K562 (cell line): ENCODE measurements at regions not wholly inside any gene's neighbourhood (a gene's known extent, or its start where the extent isn't known, plus 50 kb on each side); places are given as distances from the start of the nearest gene placed in this dataset.

ENCODE experiments used
- ARHGAP35 ChIP-seq: fragments of 450-650 bp; IDR thresholded peaks from 2 replicates; pipeline ENCODE4 v1.6.1; 2018; ENCODE audit not compliant: partially characterized antibody
- CHD2 ChIP-seq: IDR thresholded peaks from 2 replicates; pipeline ENCODE4 v1.6.1; 2011; ENCODE audit warnings: low read depth, low read length
- EZH2 ChIP-seq: IDR thresholded peaks from 2 replicates; pipeline ENCODE4 v1.6.1; 2012; ENCODE audit warnings: low read depth, mild to moderate bottlenecking, inconsistent platforms, low read length, borderline replicate concordance
- FOXA1 ChIP-seq: fragments of 450-650 bp; IDR thresholded peaks from 2 replicates; pipeline ENCODE4 v1.6.1; 2016; ENCODE audit warnings: mild to moderate bottlenecking, borderline replicate concordance
- FOXA3 ChIP-seq, 2 experiments: fragments of 450-650 bp in 1 of 2; sonication (generic) in 1 of 2; formaldehyde crosslinking; IDR thresholded peaks in 1 of 2; conservative IDR thresholded peaks in 1 of 2; 2 replicates each; pipeline versions ENCODE4 v1.4.0 to v1.8.0; 2020 to 2022; ENCODE audit warnings: mild to moderate bottlenecking in 2 of 2, missing genetic modification reagents in 1 of 2
- POLR2A ChIP-seq: fragments of 450-650 bp; conservative IDR thresholded peaks from 2 replicates; pipeline ENCODE4 v1.6.1; 2016
- SETDB1 ChIP-seq: IDR thresholded peaks from one replicate; pipeline ENCODE4 v1.6.1; 2012; ENCODE audit warnings: low read length, control low read depth, inconsistent platforms
- SP1 ChIP-seq: sonication (generic); formaldehyde crosslinking; IDR thresholded peaks from 2 replicates; pipeline ENCODE4 v1.8.1; 2022; ENCODE audit warnings: mild to moderate bottlenecking, missing genetic modification reagents
- USF2 ChIP-seq: sonication (generic); formaldehyde crosslinking; IDR thresholded peaks from 2 replicates; pipeline ENCODE4 v1.5.0; 2020; ENCODE audit warnings: missing genetic modification reagents
- WHSC1 ChIP-seq: IDR thresholded peaks from one replicate; pipeline ENCODE4 v1.6.1; 2012; ENCODE audit warnings: low read length, control low read depth, inconsistent platforms
- ZZZ3 ChIP-seq: fragments of 450-650 bp; IDR thresholded peaks from 2 replicates; pipeline ENCODE4 v1.6.1; 2016; ENCODE audit warnings: antibody characterized with exemption, mild to moderate bottlenecking, moderate library complexity

DNA sequence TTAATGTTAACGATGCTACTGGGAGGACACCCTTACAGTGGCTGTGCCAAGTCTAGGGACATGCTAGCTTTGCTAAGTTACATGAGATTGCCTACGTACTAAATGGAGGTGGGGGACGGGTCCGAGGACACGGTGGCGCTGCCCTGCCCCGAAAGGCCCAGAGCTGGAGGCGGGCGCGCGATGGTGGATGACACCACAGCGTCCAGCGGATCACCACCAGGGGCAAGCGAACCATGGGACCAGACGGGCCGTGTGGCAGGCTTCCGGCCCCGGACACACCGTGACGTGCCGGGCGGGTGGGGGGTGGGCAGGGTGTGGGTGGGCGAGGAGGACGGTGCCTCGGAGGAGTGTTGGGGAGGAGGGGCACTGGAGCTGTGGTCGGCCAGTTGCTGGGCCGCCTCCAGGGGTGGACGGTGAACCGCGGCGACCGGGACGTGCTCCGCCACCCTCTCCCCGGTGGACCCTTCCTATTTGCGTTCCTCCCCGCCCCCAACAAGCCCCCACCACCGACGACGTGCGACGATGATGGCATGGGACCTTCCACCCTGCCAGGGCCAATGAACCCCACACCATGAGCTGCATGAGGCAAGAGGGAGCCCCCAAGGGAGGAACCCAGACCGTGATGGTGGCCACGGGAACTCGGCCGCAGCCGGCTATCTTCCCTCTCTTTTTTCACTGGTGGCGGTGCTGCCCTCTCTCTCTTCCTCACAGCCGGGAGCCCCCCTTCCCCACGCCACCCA lies 773.3 kb upstream of the DEFB115 start:
- TF ChIP-seq POLR2A (no peak), CHD2 (no peak), EZH2 (no peak), ARHGAP35 (no peak), WHSC1 (no peak), FOXA1 (no peak), SP1 (CRISPR knock-in tag) (no peak), SETDB1 (no peak), ZZZ3 (no peak), USF2 (CRISPR knock-in tag) (no peak), FOXA3 (CRISPR knock-in tag; conservative IDR thresholded peaks at IDR 0.05 in 1 of 2, IDR thresholded peaks at IDR 0.05 in 1 of 2) (no peak)
